SK-N-SH treated with all-trans-retinoic acid at 6 μM for 48 hours (cell line): ENCODE measurements at regions not wholly inside any gene's neighbourhood (a gene's known extent, or its start where the extent isn't known, plus 50 kb on each side); places are given as distances from the start of the nearest gene placed in this dataset.

ENCODE experiments used
- ATAC-seq: fragments of 200-7000 bp; cut with Tn5 transposase; 3 replicates; pipeline ENCODE4 v1.9.1; 2020; ENCODE audit warnings: mild to moderate bottlenecking, moderate library complexity
- ARNTL ChIP-seq: fragments of 450-650 bp; formaldehyde crosslinking; IDR thresholded peaks from 2 replicates; pipeline ENCODE4 v1.5.0; 2020; ENCODE audit warnings: low read depth, mild to moderate bottlenecking, moderate library complexity, borderline replicate concordance
- CSDC2 ChIP-seq: fragments of 250-450 bp; sonication (Bioruptor Pico); IDR thresholded peaks from 2 replicates; pipeline ENCODE4 v1.5.0; 2020; ENCODE audit warnings: mild to moderate bottlenecking, moderate library complexity
- ESRRG ChIP-seq: fragments of 250-450 bp; sonication (Bioruptor Pico); IDR thresholded peaks from 2 replicates; pipeline ENCODE4 v1.6.1; 2021; ENCODE audit warnings: mild to moderate bottlenecking
- GLIS3 ChIP-seq: fragments of 250-450 bp; sonication (Bioruptor Pico); IDR thresholded peaks from 2 replicates; pipeline ENCODE4 v1.5.0; 2020; ENCODE audit warnings: mild to moderate bottlenecking, moderate library complexity
- ISL1 ChIP-seq: fragments of 250-450 bp; sonication (Bioruptor Pico); IDR thresholded peaks from 2 replicates; pipeline ENCODE4 v2.1.2; 2022; ENCODE audit warnings: mild to moderate bottlenecking, moderate library complexity
- OSR1 ChIP-seq: fragments of 250-450 bp; sonication (Bioruptor Pico); IDR thresholded peaks from 2 replicates; pipeline ENCODE4 v1.8.0; 2022; ENCODE audit warnings: moderate library complexity, mild to moderate bottlenecking, inconsistent platforms
- RARB ChIP-seq: fragments of 250-450 bp; sonication (Bioruptor Pico); IDR thresholded peaks from 2 replicates; pipeline ENCODE4 v1.8.0; 2021; ENCODE audit warnings: mild to moderate bottlenecking, moderate library complexity
- SNAI2 ChIP-seq: fragments of 250-450 bp; sonication (Bioruptor Pico); IDR thresholded peaks from 2 replicates; pipeline ENCODE4 v1.5.0; 2020; ENCODE audit warnings: mild to moderate bottlenecking, moderate library complexity
- TCF4 ChIP-seq: fragments of 250-450 bp; sonication (Bioruptor Pico); IDR thresholded peaks from 2 replicates; pipeline ENCODE4 v1.8.0; 2021; ENCODE audit warnings: mild to moderate bottlenecking, moderate library complexity, borderline replicate concordance
- TOX ChIP-seq: fragments of 250-450 bp; sonication (Bioruptor Pico); IDR thresholded peaks from 2 replicates; pipeline ENCODE4 v1.8.0; 2021; ENCODE audit warnings: mild to moderate bottlenecking, moderate library complexity, borderline replicate concordance
- ZC3H10 ChIP-seq: fragments of 250-450 bp; sonication (Bioruptor Pico); IDR thresholded peaks from 2 replicates; pipeline ENCODE4 v1.5.1; 2021; ENCODE audit warnings: mild to moderate bottlenecking, moderate library complexity
- ZFP3 ChIP-seq: fragments of 250-450 bp; sonication (Bioruptor Pico); IDR thresholded peaks from 2 replicates; pipeline ENCODE4 v1.5.0; 2020; ENCODE audit warnings: mild to moderate bottlenecking, moderate library complexity
- ZFP30 ChIP-seq: fragments of 450-650 bp; formaldehyde crosslinking; IDR thresholded peaks from 2 replicates; pipeline ENCODE4 v1.5.0; 2022; ENCODE audit warnings: mild to moderate bottlenecking, moderate library complexity
- ZNF8 ChIP-seq: fragments of 450-650 bp; formaldehyde crosslinking; IDR thresholded peaks from 2 replicates; pipeline ENCODE4 v1.5.0; 2020; ENCODE audit warnings: mild to moderate bottlenecking, moderate library complexity
- TF ChIP-seq, protein P1 (sequence below): fragments of 250-450 bp; sonication (Bioruptor Pico); IDR thresholded peaks from 2 replicates; pipeline ENCODE4 v1.8.0; 2020; ENCODE audit warnings: mild to moderate bottlenecking, moderate library complexity, borderline replicate concordance
- TF ChIP-seq, protein P2 (sequence below): fragments of 250-450 bp; sonication (Bioruptor Pico); IDR thresholded peaks from 2 replicates; pipeline ENCODE4 v1.8.0; 2021; ENCODE audit warnings: low read depth, mild to moderate bottlenecking, moderate library complexity, borderline replicate concordance
- TF ChIP-seq, protein P3 (sequence below): fragments of 250-450 bp; sonication (Bioruptor Pico); IDR thresholded peaks from 2 replicates; pipeline ENCODE4 v1.5.1; 2021; ENCODE audit warnings: mild to moderate bottlenecking, moderate library complexity
- TF ChIP-seq, protein P4 (sequence below): fragments of 250-450 bp; sonication (Bioruptor Pico); IDR thresholded peaks from 2 replicates; pipeline ENCODE4 v1.5.0; 2020; ENCODE audit warnings: mild to moderate bottlenecking, moderate library complexity
- TF ChIP-seq, protein P5 (sequence below): fragments of 250-450 bp; sonication (Bioruptor Pico); IDR thresholded peaks from 2 replicates; pipeline ENCODE4 v1.5.1; 2020; ENCODE audit warnings: low read depth, mild to moderate bottlenecking, moderate library complexity

DNA sequence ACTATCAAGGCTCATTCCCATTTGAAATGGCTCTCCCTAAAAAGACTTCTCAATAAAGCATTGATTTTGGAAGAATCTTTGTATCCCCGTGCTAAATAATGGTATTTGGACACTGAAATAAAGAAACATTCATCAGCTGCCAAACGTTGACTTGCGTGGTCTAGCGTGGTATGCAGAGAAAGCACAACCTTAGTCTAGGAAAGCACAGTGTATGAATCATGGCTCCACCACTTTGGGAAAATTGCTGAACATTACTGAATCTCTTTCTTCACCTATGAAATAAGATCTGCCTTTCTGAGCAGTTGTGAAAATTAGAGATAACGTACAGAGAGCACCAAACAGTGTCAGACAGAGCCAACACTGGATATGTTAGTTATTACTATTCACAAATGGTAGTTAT lies 353.9 kb downstream of the SS18 start:
- no peak for ATAC-seq
- TF ChIP-seq, protein P1, sequence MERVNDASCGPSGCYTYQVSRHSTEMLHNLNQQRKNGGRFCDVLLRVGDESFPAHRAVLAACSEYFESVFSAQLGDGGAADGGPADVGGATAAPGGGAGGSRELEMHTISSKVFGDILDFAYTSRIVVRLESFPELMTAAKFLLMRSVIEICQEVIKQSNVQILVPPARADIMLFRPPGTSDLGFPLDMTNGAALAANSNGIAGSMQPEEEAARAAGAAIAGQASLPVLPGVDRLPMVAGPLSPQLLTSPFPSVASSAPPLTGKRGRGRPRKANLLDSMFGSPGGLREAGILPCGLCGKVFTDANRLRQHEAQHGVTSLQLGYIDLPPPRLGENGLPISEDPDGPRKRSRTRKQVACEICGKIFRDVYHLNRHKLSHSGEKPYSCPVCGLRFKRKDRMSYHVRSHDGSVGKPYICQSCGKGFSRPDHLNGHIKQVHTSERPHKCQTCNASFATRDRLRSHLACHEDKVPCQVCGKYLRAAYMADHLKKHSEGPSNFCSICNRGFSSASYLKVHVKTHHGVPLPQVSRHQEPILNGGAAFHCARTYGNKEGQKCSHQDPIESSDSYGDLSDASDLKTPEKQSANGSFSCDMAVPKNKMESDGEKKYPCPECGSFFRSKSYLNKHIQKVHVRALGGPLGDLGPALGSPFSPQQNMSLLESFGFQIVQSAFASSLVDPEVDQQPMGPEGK (CRISPR knock-in tag), result no peak
- TF ChIP-seq, protein P2, sequence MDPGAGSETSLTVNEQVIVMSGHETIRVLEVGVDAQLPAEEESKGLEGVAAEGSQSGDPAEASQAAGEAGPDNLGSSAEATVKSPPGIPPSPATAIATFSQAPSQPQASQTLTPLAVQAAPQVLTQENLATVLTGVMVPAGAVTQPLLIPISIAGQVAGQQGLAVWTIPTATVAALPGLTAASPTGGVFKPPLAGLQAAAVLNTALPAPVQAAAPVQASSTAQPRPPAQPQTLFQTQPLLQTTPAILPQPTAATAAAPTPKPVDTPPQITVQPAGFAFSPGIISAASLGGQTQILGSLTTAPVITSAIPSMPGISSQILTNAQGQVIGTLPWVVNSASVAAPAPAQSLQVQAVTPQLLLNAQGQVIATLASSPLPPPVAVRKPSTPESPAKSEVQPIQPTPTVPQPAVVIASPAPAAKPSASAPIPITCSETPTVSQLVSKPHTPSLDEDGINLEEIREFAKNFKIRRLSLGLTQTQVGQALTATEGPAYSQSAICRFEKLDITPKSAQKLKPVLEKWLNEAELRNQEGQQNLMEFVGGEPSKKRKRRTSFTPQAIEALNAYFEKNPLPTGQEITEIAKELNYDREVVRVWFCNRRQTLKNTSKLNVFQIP (CRISPR knock-in tag), result no peak

DNA sequence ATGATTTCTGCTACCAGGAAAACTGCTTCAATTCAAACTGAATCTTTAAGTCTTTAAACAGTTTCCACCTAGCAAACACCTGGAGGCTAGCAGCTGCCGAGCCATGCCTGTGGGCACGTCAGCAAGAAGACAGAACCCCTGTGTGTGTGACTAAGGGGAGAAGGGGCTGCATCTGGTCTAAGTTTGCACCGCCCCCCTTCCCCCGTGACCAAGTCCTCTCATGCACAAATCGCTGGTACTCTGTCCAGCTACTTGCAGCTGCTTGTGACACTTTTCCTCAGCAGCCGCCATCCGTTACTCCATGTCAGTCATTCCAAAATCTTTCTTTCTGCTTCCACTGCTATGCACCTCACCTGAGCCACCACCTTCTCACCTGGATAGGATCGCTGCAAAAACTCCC lies 355.0 kb downstream of the SS18 start:
- ATAC-seq, result no peak
- TF ChIP-seq GLIS3 (CRISPR knock-in tag), result no peak
- no peak for TF ChIP-seq CSDC2 (CRISPR knock-in tag)
- no peak for TF ChIP-seq ISL1
- no peak for TF ChIP-seq ZNF8 (CRISPR knock-in tag)
- TF ChIP-seq ARNTL (CRISPR knock-in tag), result no peak
- TF ChIP-seq ZFP3 (CRISPR knock-in tag), result no peak
- TF ChIP-seq, protein P3, sequence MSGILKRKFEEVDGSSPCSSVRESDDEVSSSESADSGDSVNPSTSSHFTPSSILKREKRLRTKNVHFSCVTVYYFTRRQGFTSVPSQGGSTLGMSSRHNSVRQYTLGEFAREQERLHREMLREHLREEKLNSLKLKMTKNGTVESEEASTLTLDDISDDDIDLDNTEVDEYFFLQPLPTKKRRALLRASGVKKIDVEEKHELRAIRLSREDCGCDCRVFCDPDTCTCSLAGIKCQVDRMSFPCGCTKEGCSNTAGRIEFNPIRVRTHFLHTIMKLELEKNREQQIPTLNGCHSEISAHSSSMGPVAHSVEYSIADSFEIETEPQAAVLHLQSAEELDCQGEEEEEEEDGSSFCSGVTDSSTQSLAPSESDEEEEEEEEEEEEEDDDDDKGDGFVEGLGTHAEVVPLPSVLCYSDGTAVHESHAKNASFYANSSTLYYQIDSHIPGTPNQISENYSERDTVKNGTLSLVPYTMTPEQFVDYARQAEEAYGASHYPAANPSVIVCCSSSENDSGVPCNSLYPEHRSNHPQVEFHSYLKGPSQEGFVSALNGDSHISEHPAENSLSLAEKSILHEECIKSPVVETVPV, result no peak
- TF ChIP-seq, protein P4, sequence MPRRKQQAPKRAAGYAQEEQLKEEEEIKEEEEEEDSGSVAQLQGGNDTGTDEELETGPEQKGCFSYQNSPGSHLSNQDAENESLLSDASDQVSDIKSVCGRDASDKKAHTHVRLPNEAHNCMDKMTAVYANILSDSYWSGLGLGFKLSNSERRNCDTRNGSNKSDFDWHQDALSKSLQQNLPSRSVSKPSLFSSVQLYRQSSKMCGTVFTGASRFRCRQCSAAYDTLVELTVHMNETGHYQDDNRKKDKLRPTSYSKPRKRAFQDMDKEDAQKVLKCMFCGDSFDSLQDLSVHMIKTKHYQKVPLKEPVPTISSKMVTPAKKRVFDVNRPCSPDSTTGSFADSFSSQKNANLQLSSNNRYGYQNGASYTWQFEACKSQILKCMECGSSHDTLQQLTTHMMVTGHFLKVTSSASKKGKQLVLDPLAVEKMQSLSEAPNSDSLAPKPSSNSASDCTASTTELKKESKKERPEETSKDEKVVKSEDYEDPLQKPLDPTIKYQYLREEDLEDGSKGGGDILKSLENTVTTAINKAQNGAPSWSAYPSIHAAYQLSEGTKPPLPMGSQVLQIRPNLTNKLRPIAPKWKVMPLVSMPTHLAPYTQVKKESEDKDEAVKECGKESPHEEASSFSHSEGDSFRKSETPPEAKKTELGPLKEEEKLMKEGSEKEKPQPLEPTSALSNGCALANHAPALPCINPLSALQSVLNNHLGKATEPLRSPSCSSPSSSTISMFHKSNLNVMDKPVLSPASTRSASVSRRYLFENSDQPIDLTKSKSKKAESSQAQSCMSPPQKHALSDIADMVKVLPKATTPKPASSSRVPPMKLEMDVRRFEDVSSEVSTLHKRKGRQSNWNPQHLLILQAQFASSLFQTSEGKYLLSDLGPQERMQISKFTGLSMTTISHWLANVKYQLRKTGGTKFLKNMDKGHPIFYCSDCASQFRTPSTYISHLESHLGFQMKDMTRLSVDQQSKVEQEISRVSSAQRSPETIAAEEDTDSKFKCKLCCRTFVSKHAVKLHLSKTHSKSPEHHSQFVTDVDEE (CRISPR knock-in tag), result no peak
- TF ChIP-seq, protein P5, sequence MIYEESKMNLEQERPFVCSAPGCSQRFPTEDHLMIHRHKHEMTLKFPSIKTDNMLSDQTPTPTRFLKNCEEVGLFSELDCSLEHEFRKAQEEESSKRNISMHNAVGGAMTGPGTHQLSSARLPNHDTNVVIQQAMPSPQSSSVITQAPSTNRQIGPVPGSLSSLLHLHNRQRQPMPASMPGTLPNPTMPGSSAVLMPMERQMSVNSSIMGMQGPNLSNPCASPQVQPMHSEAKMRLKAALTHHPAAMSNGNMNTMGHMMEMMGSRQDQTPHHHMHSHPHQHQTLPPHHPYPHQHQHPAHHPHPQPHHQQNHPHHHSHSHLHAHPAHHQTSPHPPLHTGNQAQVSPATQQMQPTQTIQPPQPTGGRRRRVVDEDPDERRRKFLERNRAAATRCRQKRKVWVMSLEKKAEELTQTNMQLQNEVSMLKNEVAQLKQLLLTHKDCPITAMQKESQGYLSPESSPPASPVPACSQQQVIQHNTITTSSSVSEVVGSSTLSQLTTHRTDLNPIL, result no peak
- TF ChIP-seq ZC3H10, result no peak
- TF ChIP-seq, protein P1 (CRISPR knock-in tag), result no peak
- TF ChIP-seq ZFP30, result no peak
- TF ChIP-seq, all 23 proteins: peak for 0

DNA sequence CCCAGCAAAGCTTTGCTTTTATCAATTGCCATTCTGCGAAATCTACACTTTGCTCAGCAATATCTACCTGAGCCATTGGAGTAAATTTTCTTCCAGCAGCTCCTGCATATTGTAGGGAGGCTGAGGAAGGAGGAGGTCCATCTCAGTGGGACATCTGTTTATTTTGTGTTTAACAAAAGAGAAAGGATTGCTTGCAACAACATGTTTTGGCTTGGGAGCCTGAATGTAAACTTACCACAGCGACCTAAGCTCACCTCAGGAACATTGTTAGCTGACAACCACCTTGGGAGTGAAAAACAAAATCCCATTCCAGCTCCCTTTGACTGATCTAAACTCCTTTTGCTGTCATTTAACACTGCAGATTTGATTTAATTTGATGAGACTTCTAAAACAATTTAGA lies 356.1 kb downstream of the SS18 start:
- no peak for ATAC-seq
- TF ChIP-seq, protein P1 (CRISPR knock-in tag), result no peak
- no peak for TF ChIP-seq ZFP30
- TF ChIP-seq, protein P2 (CRISPR knock-in tag), result no peak
- TF ChIP-seq SNAI2 (CRISPR knock-in tag), result no peak
- TF ChIP-seq TOX (CRISPR knock-in tag), result no peak
- no peak for TF ChIP-seq ZC3H10
- TF ChIP-seq RARB, result no peak
- TF ChIP-seq TCF4 (CRISPR knock-in tag), result no peak
- no peak for TF ChIP-seq ZNF8 (CRISPR knock-in tag)
- no peak for TF ChIP-seq ESRRG
- TF ChIP-seq OSR1 (CRISPR knock-in tag), result no peak
- no peak for TF ChIP-seq ZFP3 (CRISPR knock-in tag)
- TF ChIP-seq ARNTL (CRISPR knock-in tag), result no peak
